HG02588 (cell line): ENCODE measurements at regions not wholly inside any gene's neighbourhood (a gene's known extent, or its start where the extent isn't known, plus 50 kb on each side); places are given as distances from the start of the nearest gene placed in this dataset.
"Not testable (repeated sequence)": the region's sequence is repeated elsewhere in the genome, so short reads cannot be mapped to it uniquely, and the experiment has no call there.

Source experiments
- ATAC-seq: cut with Tn5 transposase; IDR thresholded peaks from one replicate; pipeline ENCODE4 v1.9.1; 2021; ENCODE audit warnings: mild to moderate bottlenecking, moderate library complexity; ENCODE audit not compliant: unreplicated experiment

DNA sequence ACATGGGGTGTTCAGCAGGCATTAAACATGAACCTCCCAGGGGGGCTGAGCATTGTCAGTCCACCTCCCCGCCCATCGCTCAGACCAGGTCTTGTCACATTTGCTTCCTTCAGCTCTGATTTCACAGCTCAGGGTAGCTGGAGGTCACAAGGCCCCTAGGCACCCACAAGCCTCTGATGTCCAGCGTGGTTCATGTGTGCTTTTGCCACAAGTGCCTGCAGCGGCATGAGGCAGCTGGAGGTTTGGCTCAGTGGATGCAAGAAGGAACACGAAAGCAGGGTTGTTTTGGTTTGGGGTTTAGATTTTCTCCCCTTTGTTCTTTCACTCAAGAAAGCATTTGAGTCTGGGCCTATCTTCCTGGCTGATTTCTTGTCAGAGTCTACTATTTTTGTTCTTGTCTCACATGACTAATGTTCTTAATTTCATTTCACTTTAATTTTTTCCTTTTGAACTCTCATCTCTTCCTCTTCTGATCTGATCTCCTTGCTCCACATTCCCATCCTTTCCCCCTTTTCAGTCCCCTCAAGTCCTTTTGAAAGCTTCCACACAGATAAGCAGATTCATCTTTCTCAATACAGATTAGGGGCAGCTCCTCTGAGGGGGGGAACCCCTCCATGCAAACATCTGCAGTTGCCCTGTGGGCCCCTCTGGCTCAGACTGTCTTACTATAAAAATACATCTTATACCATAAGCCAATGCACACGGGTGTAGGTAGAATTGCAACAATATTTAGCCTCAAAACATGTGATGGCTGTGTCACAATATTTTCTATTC lies 68.1 kb upstream of the CEP85L start:
- ATAC-seq: peak; percentile 50

DNA sequence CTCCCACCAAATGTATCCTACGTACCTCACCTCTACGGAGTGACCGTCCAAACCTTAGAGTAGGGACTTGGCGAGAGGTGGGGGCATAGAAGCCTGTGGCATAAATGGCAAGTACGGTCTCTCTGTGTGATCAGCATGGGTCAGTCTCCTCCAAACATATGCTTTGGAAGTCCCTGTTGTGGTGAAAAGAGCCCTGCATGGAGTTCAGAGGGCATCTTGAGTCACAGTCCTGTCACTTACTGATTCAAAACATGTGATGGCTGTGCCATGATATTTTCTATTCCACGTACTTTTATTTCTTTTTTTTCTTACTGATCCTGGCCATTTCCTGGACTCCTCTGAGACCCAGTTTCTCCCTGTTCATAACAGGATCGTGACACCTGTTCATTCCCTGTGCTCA lies 67.5 kb upstream of the CEP85L start:
- ATAC-seq: no peak

DNA sequence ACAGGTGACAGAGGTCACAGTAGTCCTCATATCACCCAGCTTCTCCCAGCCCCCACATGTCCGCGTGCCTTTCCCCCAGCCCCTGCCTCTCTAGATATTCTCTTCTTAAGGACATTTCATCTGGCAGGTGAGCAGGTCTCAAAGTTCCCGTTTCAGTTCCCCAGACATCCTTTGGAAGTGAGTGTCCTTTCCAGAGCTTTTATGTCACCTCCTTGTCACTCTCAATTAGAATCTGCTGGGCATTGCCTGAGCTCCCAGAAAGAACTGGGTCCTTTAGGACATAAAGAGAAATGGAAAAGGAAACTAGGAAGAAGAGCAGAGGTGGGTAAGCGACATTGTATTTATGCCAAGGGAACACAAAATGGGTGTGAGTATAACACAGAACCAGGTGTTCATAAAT lies 66.9 kb upstream of the CEP85L start:
- ATAC-seq: no peak

GRCh38 chr6:118717106-118717505 lies 65.7 kb upstream of the CEP85L start:
- no peak for ATAC-seq

- not testable (repeated sequence) for ATAC-seq
Observed at GRCh38 chr6:118715907-118716306, 64.5 kb upstream of the CEP85L start.

- no peak for ATAC-seq
Observed at GRCh38 chr6:118715376-118715775, 64.0 kb upstream of the CEP85L start.

GRCh38 chr6:118714756-118715155 lies 63.4 kb upstream of the CEP85L start:
- ATAC-seq: no peak

GRCh38 chr6:118712969-118713368 lies 61.6 kb upstream of the CEP85L start:
- ATAC-seq: no peak

DNA sequence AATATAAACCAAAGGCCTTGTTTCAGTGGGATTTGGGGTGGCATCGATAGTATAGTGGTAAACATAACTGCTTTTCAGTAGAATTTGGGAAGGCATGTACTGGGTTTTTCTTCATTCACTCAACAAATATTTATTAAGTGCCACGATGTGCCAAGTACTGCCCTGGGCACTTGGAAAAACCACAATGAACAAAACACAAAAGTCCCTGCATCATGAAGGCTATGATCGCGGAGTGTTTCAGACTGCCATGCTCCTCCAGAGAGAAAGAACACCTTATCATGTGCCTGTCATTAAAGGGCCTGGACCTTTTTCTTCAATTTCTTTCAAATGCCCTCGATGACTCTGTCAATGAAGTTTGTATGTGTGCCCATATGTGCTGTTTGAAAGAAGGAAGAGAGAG lies 59.2 kb upstream of the CEP85L start:
- no peak for ATAC-seq

DNA sequence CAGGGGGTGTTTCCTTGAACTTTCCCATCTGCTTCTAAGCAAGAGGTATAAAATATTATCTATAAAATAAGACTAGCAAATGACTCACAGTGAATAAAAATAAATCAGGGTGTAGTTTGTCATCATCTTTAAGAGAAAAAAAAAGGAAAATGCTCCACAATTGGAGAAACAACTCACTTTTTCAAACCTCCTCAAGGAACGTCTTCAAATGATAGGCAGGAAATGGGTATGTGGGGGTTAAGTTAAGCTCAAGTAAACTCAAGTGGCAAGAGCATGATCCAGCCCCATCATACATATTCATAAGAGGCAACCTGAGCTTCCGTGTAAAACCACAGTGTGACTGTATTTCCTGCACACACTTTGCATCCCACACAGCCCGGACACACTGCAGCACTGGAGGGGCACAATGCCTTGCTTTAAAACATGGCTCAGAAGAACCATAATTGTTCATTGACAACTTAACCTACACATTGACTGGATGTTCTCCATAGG lies 58.5 kb upstream of the CEP85L start:
- ATAC-seq: peak; percentile 93

- ATAC-seq: no peak
Observed at GRCh38 chr6:118708744-118709143, 57.4 kb upstream of the CEP85L start.

DNA sequence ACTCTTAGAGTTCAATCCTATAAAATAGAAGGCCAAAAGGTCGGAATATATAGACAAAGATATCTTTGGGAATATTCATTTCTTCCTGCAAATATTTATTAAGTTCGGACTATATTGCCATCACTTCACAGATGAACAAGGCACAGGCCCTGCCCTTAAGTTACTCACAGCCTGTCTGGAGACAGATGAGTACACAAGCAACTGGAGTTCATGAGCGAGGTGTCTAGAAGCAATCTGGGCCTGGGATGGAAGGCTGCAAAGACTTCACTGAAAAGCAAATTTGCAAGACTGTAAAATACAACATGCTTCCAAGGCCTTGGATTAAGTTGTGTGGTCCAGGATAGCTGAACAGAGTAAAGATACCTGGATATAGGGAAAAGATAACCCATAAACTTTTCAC lies 56.7 kb upstream of the CEP85L start:
- ATAC-seq: no peak

GRCh38 chr6:118706702-118707101 lies 55.3 kb upstream of the CEP85L start:
- ATAC-seq: no peak

DNA sequence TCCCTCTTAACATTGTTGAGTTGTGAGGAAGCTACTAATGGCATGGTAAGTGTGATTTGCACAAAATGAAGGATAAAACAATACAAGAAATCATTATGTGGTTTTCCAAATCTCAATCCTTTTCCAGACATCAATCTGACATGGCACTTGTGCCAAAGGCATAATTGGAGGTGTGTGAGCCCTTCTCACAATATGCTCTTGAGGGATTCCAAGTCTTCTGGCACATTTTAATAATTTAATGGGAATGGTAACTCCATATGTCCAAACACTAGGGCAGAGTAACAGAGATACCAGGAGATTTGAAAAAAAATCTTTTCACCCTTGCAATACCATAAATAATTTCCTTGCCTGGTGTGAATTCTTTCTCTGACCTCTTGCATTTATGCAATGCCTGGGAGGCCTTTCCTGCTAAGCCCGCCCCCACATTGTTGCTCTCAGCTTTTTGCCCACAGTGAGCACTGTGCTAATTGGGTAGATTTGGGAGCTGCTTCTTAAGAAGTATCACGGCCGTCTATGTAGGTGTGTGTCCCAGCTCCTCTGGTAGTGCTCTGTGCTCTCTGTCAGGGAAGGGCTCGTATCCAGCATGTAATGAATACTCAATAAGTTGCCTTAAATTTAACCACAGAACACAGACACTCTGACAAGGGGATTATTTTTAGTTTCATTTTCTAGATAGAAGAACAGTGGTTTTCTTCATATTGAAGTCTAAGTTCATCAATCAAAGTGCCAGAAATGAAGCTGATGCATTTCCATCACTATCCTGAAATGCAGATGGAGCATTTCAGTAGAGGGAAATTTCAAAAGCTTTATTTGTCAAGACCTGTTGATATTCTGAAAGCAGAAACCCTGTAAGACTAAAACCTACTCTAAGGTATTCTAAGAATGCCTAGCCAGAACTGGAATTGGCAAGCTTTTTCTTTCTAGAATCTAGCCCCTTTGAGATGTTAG lies 54.4 kb upstream of the CEP85L start:
- ATAC-seq: peak; percentile 31

DNA sequence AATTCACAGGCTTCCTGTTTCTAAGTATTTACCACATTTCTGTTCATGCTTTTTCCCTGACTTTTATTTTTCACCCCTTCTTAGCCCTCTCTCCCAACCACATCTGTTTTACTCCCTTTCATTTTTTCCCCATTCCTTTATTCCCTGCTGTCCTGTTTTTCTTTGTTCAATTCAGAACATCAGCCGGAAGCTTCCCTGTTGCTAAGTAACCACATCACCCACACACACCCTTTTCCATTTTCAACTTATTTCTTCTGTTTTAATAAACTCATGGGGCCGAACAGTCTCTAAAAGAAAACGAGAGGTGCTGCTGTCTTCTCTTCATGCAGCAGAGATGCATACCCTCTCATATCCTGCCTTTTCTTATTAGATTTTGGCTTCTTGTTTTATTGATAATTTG lies 53.5 kb upstream of the CEP85L start:
- no peak for ATAC-seq

- ATAC-seq: not testable (repeated sequence)
Observed at GRCh38 chr6:118701260-118701659, 49.9 kb upstream of the CEP85L start.
